ENCODE measurements at regions not wholly inside any gene's neighbourhood (a gene's known extent, or its start where the extent isn't known, plus 50 kb on each side); places are given as distances from the start of the nearest gene placed in this dataset.

DNA sequence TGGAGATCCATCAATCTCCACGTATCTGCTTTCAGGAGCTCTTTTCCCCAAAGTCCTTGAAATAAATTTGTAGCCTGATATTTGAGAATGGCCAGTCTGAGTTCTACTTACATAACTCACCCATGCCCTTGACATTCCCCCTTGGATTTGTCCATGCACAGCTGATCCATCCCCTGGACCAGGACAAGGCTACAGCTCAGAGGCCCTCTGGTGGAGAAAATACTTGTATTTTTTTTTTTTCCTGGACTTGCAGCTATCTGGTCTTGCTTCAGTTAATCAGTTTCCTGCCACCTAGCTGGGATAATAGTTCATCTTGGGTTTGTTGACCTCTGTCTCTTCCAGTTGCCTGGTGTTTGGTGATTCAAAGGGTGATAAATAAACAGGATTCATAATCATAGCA is 467.6 kb downstream of the DHX35 start:
- no peak for DNase-seq

DNA sequence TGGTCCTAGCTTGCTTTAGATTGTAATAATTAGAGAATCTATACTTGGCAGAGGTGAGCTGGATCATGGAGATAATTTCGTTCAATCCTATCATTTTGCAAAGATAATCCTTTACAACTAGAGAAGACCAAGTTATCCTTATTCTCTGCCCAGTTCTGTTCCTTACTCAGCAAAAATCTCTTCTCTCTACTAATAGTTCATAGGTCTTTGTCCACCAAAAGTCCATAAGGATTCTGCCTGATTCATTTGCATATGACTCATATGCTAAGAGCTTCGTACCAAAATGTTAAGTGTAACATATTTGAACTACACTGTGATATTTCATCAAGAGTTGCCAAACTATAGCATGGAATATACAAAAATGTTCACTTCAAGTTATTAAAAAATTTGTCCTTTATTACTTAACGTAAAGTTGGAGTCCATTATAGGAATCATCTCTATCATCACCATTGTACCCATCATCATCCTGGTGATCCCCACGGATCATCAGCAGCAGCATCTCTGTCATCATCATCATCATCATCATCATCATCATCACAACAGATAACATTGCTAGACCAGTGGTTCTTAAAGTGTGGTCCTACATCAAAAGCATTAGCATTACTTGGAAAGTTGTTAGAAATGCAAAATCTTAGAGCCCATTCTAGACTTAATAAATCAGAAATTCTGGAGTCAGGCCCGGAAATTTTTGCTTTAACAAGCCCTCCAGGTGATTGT is 463.0 kb downstream of the DHX35 start:
- no peak for DNase-seq

GRCh38 chr20:39421571-39422105 is 459.5 kb downstream of the DHX35 start:
- no peak for DNase-seq

GRCh38 chr20:39412091-39412490 is 449.9 kb downstream of the DHX35 start:
- DNase-seq: no peak

DNA sequence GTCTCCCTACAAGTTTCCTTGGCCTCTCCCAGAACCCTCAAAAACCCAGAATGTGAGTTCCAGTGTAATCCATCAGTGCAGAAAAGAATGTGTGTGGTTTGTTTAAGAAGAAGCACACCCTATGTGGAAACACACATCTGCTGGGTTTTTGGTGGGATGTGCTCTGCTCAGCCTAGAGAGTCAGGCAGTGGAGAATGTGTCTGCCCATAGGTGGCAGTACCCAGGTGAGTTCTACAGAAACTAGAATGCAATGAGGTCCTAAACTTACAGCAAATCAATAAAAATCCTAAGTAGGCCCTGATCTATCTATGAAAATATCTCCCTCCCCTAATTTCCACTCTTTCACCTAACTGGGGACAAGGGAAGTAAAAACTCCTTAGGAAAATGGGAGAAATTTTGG is 437.3 kb downstream of the DHX35 start:
- no peak for DNase-seq

DNA sequence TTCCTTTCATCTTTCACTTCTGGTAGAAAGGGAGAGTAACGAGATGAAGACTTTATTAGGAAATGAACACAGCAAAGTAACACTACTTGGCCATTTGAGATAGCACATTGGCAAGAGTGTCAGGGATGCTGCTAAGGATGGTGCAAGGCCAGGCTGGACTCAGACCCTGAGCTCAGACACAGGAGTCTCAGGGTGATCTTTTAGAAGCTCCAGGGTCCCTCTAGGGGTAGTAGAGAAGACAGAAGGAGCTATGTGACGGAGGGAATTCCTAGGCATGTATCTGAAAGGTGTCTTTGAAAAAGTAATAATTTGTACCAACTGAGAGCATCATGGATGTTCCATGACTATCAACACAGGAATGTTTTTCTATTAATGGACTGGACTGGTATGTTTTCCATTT is 436.5 kb downstream of the DHX35 start:
- no peak for DNase-seq

- DNase-seq: no peak
Observed at GRCh38 chr20:39397646-39398045, 435.5 kb downstream of the DHX35 start.

DNA sequence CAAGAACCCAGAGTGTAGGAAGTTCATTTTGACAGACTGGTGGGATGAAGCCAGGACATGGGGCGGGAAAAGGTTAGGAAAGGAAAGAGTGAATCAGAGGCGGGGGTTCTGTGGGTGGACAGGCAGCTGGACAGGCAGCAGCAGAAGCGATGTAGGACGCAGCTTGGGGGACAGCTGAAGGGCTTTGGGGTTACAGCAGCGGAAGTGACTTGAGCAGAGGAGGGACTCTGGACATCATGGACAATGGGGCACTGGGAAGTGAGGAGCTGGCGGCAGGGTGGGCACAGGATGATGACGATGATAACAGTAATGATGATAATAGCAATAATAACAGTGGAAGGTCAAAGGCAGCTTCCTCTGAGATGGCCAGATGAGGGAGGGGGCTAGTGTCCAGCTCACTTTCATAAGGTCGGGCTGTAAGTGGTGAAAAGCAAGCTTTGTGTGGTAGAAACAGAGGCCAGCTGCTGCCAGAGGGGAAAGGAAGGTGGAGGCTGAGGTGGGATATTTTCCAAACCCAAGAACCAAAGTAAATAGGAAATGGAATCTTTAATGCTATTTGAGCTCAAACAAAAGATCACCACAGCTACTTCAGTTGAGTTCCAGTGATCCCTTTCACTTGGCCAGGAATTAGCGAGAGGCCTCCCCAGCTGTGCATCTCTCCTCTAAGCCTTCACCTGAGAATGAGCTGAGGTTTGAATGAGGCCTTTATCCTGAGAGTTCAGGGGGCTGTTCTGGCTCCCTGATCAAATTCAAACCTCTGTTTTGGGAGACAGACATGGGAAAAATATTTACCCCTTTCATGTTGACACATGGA is 433.5 kb downstream of the DHX35 start:
- DNase-seq: no peak

DNA sequence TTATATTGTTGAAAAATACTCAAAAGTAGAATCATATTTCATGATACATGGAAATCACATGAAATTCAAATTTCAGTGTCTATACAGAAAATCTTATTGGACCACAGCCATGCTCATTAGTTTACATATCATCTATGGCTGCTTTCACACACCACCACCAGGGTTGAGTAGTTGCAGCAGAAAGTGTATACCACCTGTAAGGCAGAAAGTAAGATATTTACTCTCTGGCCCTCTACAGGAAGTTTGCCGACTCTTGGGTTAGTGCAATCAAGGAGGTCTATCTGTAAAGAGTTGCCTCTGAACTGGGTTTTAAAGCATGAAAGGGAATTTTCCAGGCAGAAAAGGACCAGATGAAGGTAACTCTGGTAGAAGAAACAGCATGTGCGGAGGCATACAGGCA is 432.3 kb downstream of the DHX35 start:
- no peak for DNase-seq

GRCh38 chr20:39390186-39390585 is 428.0 kb downstream of the DHX35 start:
- no peak for DNase-seq

GRCh38 chr20:39381595-39381994 is 419.5 kb downstream of the DHX35 start:
- DNase-seq: no peak

- no peak for DNase-seq
Observed at GRCh38 chr20:39378776-39379175, 416.6 kb downstream of the DHX35 start.

GRCh38 chr20:39376788-39377187 is 414.6 kb downstream of the DHX35 start:
- no peak for DNase-seq

GRCh38 chr20:39364320-39364719 is 402.2 kb downstream of the DHX35 start:
- no peak for DNase-seq

DNA sequence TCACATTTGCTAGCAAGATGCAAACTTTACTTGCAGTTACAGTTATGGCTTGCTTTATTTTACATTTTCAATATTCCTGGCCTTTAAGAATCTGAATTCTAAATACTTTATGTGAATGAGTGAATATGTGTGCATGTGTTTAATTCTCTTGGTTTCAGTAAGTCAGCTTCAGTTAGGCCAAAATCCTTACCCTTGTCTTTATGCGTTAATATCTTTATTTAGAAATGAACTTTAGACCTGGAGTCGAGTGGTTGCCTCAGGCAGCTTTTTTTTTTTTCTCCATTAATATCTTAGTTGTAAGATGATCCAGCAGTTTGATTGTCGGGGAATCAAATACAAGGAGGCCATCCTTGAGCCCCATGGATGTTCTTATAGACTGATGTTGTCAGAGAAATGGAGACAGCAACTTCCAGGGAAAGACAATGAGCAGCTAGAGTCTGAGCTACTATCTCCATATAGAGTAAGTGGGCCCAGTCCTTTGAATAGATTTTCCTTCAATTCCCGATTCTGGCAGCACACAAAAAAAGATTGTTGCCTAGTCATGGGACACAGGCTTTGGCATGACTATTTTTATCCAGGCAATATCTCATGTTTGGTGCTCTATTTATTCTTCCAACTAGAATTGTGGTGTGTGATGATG is 398.0 kb downstream of the DHX35 start:
- DNase-seq: no peak

DNA sequence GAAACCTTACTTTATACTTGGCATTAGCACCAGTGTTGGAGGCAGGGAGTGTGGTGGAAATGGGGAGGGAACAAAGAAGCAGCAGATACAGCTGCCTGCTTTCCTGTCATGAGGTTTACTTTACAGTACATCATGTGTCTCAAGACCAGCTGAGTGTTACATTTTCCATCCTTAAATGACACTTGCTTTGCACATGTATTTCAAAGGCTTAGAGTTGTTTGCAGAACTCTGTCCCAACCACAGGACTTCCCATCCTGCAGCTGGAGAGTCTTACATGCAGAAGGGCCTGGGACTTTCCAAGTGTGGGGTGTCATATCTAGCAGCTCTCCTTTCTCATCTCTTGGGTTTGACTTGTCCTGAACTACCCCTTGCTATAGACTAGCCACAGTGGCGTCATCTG is 395.9 kb downstream of the DHX35 start:
- DNase-seq: no peak

DNA sequence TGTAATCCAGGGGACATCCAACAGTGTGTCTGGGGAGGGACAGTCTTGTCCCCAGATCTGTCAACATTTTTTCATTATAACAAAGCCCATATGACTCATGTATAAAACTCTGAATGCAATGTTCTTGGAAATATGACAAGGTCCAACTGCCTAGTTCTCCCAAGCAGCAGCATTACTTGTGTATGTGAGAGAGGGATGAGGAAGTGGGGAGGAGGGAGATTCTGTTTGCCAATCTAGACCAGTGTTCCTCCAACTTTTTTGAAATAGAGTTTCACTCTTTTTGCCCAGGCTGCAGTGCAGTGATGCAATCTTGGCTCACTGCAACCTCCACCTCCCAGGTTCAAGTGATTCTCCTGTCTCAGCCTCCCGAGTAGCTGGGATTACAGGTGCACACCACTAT is 394.8 kb downstream of the DHX35 start:
- no peak for DNase-seq

GRCh38 chr20:39349240-39349639 is 387.1 kb downstream of the DHX35 start:
- DNase-seq: no peak

GRCh38 chr20:39347626-39348025 is 385.5 kb downstream of the DHX35 start:
- no peak for DNase-seq

DNA sequence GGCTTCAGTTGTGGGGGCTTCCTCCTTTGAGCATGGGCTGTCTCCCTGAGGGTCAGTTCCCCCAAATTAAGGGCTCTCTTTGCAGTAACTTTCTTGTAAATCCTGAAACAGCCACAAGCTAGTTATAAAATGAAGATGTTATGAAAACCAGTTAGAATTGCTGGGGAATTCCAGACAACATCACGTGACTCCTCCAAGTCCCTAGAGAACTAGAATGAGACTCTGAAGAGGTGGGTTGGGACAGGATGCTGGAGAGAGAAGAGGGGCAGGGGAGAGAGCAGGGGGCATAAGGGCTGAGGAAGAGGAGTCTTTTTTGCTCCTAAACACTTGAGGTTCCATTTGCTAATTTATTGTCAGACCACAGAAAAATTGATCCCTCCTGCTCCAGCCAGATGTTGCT is 380.3 kb downstream of the DHX35 start:
- no peak for DNase-seq

GRCh38 chr20:39338469-39339376 is 376.6 kb downstream of the DHX35 start:
- peak; percentile 19 for DNase-seq

- DNase-seq: no peak
Observed at GRCh38 chr20:39333211-39333610, 371.1 kb downstream of the DHX35 start.

DNA sequence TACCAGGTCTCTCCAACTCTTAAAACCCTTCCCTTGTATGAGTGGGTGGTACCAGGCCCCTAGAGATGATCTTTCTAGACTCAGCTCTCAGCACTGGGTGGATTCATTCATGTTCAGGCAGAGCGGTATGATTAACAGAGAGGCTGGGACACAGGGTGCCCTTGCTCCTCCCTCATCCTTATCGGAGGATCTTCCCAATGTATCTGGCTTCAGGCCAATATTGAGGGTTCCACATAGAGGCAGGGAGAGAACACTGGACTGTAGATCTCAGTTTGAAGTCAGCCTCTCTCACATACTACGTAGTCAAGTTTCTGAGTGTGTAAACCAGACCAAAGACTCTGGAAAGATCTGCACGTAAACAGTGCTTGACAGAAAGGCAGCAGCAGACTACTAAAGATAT is 366.2 kb downstream of the DHX35 start:
- no peak for DNase-seq

Data from CD4-positive, alpha-beta T cell treated with Interleukin-15 for 1 hour (primary cell).